ENCODE measurements at regions not wholly inside any gene's neighbourhood (a gene's known extent, or its start where the extent isn't known, plus 50 kb on each side); places are given as distances from the start of the nearest gene placed in this dataset.

GRCh38 chr18:22101731-22102130 lies 67.7 kb upstream of the GATA6 start:
- H2BK15ac ChIP-seq (ENCODE audit: low read depth, low read length) = no peak overlapping the region
- no peak overlapping the region for H3K23ac ChIP-seq (ENCODE audit: insufficient read length, low read depth, low read length)
- H3K27me3 Mint-ChIP-seq (ENCODE audit: low read depth) = peaks cover 26% of the 10 kb centered on the region
- peaks cover 5 to 10% of the 10 kb centered on the region in 2 experiments; a peak in 2 of 4 replicates for H3K4me1 Mint-ChIP-seq
- no CpG with 5 or more reads among the region's 4 CpGs for WGBS (ENCODE audit: extremely low coverage, insufficient read length, low lambda C conversion rate)
- no peak overlapping the region for H4K91ac ChIP-seq (ENCODE audit: insufficient read length, low read depth, low read length)
- H3K9me3 Mint-ChIP-seq = no peaks in the 10 kb centered on the region
- H3K56ac ChIP-seq (ENCODE audit: insufficient read length, low read depth, low read length) = no peak overlapping the region
- no peak overlapping the region for H2AK5ac ChIP-seq (ENCODE audit: insufficient read length, low read length)
- H3K27me3 ChIP-seq (ENCODE audit: insufficient read depth, low read length) = no peaks in the 10 kb centered on the region
- no peaks in the 10 kb centered on the region for H3K36me3 Mint-ChIP-seq (ENCODE audit: insufficient read depth in 1 of 3, low read depth in 3 of 3)
- no peak overlapping the region for H3K18ac ChIP-seq (ENCODE audit: insufficient read length, low read depth, low read length)
- no peak overlapping the region for H4K5ac ChIP-seq (ENCODE audit: insufficient read length, low read depth, low read length)
- H3K14ac ChIP-seq (ENCODE audit: insufficient read depth, low read length) = no peak overlapping the region
- no peak overlapping the region for H3K4me3 Mint-ChIP-seq
- no peak overlapping the region for H2BK5ac ChIP-seq (ENCODE audit: insufficient read length, low read length)
- H3K27ac Mint-ChIP-seq = no peak overlapping the region
- no peaks in the 10 kb centered on the region for H3K79me2 ChIP-seq (ENCODE audit: insufficient read depth, low read length)
- H3K4ac ChIP-seq (ENCODE audit: low read depth, low read length) = no peak overlapping the region
- no peak overlapping the region for H3K4me2 ChIP-seq (ENCODE audit: insufficient read depth, insufficient read length, low read length)
- no peak overlapping the region for H3T11ph ChIP-seq (ENCODE audit: low read length)
- no peak overlapping the region for H4K8ac ChIP-seq (replicated peaks; ENCODE audit: insufficient read length, low read depth, low read length)
- H3K79me1 ChIP-seq (ENCODE audit: insufficient read depth, low read depth, low read length, poor library complexity, severe bottlenecking) = no peaks in the 10 kb centered on the region
- TF ChIP-seq, protein P1, sequence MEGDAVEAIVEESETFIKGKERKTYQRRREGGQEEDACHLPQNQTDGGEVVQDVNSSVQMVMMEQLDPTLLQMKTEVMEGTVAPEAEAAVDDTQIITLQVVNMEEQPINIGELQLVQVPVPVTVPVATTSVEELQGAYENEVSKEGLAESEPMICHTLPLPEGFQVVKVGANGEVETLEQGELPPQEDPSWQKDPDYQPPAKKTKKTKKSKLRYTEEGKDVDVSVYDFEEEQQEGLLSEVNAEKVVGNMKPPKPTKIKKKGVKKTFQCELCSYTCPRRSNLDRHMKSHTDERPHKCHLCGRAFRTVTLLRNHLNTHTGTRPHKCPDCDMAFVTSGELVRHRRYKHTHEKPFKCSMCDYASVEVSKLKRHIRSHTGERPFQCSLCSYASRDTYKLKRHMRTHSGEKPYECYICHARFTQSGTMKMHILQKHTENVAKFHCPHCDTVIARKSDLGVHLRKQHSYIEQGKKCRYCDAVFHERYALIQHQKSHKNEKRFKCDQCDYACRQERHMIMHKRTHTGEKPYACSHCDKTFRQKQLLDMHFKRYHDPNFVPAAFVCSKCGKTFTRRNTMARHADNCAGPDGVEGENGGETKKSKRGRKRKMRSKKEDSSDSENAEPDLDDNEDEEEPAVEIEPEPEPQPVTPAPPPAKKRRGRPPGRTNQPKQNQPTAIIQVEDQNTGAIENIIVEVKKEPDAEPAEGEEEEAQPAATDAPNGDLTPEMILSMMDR (conservative IDR thresholded peaks at IDR 0.05) = no peak
- no peak overlapping the region for H2BK12ac ChIP-seq (ENCODE audit: insufficient read length, low read depth, low read length)
- H2BK20ac ChIP-seq (ENCODE audit: low read depth, low read length, poor library complexity, severe bottlenecking) = no peak overlapping the region
- no peak for DNase-seq
- no peak overlapping the region for H3K9ac ChIP-seq (ENCODE audit: extremely low read depth, insufficient read length, low read length)
- no peaks in the 10 kb centered on the region for H4K20me1 ChIP-seq (ENCODE audit: control insufficient read depth, insufficient read depth, insufficient read length)
- no peak overlapping the region for H2AFZ ChIP-seq (ENCODE audit: low read length)
- no peak overlapping the region for H2BK120ac ChIP-seq (ENCODE audit: low read depth, low read length, poor library complexity, severe bottlenecking)
- no peaks in the 10 kb centered on the region; the same call in 1 of the 2 replicates for H3K4me1 ChIP-seq (ENCODE audit: insufficient read depth, low read length)
- H3K23me2 ChIP-seq (ENCODE audit: insufficient read length, low read depth, low read length, poor library complexity, severe bottlenecking) = no peaks in the 10 kb centered on the region
- H3K9me3 ChIP-seq (ENCODE audit: control insufficient read depth, low read depth, low read length) = no peaks in the 10 kb centered on the region
- H3K27ac ChIP-seq (ENCODE audit: insufficient read length, low read depth, low read length) = no peak overlapping the region

Measured in H9 (cell line).